Activated B cell treated with CpG ODN at 0.5 μM for 24 hours (primary cell): ENCODE measurements at regions not wholly inside any gene's neighbourhood (a gene's known extent, or its start where the extent isn't known, plus 50 kb on each side); places are given as distances from the start of the nearest gene placed in this dataset.

Experiments
- ATAC-seq: fragments of 200-7000 bp; cut with Tn5 transposase; one replicate; pipeline ENCODE4 v1.10.0; 2021; ENCODE audit warnings: low read depth, mild to moderate bottlenecking, moderate library complexity
- CTCF ChIA-PET: fragments of 350-600 bp; sonication (Branson Sonifier 250); formaldehyde crosslinking; loops from one replicate; lab custom pipeline; 2021; ENCODE audit warnings: antibody characterized with exemption; lab: Charles Lee
- POLR2A ChIA-PET: fragments of 350-600 bp; sonication (Branson Sonifier 250); formaldehyde crosslinking; loops from one replicate; lab custom pipeline; 2021; ENCODE audit warnings: antibody characterized with exemption; lab: Charles Lee
- DNase-seq: peaks from one replicate; pipeline ENCODE4 v3.0.0; 2022
- H3K27ac Mint-ChIP-seq: one replicate; pipeline ENCODE4 v1.8.0; 2020; ENCODE audit warnings: mixed read lengths
- H3K27me3 Mint-ChIP-seq: one replicate; pipeline ENCODE4 v1.8.0; 2021; ENCODE audit warnings: mixed read lengths
- H3K36me3 Mint-ChIP-seq: one replicate; pipeline ENCODE4 v1.8.0; 2021; ENCODE audit warnings: low read depth, mixed read lengths
- H3K4me1 Mint-ChIP-seq: one replicate; pipeline ENCODE4 v1.8.0; 2021; ENCODE audit warnings: mixed read lengths
- H3K4me3 Mint-ChIP-seq: one replicate; pipeline ENCODE4 v1.8.0; 2020; ENCODE audit warnings: mild to moderate bottlenecking, mixed read lengths
- H3K9me3 Mint-ChIP-seq: one replicate; pipeline ENCODE4 v1.8.0; 2020; ENCODE audit warnings: mixed read lengths
- intact Hi-C: fragments of 100-400 bp; cut with micrococcal nuclease; formaldehyde crosslinking; loops from one replicate; pipeline ENCODE4 v1.15.1; 2024
- TF ChIP-seq, protein P1 (sequence below): fragments of 200-600 bp; IDR thresholded peaks from one replicate; pipeline ENCODE4 v1.8.0; 2022; ENCODE audit warnings: antibody characterized with exemption, mild to moderate bottlenecking

DNA sequence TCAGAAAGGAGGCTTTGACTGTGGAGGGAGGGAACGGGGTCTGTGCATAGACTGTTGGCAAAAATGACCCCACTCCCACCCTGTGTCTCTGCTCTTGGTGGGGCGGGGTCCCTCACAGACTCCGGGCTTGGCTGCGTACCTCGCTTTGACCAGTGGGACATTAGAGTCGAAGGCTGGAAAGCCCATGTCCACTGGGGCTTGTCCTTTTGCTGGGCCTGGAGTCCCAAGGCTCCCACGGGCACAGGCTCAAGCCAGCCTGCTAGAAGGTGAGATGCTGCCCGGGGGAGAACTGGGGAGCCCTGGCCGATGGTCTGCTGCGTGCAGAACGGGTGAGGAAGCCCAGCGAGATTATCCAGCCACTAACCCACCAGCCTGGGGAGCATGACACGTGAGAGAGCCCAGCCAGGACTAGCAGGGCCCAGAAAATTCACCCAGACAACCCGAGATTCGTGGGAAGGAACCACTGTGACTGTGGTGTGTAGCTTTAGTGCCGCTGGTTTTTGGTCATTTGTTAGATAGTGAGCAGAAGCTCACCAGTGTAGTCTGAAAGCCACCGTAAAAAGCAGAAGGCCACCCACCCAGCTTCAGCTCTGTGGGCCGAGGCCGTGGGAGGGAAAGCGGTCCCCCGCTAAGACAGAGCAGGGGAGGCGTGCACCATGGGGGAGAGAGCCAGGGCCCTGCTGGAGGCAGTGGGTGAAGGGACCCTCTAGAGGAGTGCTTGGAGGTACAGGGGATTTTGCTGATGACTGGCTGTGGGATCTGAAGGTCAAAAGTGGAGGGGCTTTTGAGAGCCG lies 78.3 kb upstream of the C1orf174 start:
- Mint-ChIP-seq H3K9me3 (no peaks in the 10 kb centered on the region), H3K27me3 (peaks cover 7% of the 10 kb centered on the region), H3K4me1 (no peaks in the 10 kb centered on the region), H3K27ac (no peak overlapping the region), H3K4me3 (no peak overlapping the region), H3K36me3 (no peaks in the 10 kb centered on the region)
- TF ChIP-seq, protein P1, sequence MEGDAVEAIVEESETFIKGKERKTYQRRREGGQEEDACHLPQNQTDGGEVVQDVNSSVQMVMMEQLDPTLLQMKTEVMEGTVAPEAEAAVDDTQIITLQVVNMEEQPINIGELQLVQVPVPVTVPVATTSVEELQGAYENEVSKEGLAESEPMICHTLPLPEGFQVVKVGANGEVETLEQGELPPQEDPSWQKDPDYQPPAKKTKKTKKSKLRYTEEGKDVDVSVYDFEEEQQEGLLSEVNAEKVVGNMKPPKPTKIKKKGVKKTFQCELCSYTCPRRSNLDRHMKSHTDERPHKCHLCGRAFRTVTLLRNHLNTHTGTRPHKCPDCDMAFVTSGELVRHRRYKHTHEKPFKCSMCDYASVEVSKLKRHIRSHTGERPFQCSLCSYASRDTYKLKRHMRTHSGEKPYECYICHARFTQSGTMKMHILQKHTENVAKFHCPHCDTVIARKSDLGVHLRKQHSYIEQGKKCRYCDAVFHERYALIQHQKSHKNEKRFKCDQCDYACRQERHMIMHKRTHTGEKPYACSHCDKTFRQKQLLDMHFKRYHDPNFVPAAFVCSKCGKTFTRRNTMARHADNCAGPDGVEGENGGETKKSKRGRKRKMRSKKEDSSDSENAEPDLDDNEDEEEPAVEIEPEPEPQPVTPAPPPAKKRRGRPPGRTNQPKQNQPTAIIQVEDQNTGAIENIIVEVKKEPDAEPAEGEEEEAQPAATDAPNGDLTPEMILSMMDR, result no peak
- ChIA-PET POLR2A (no interaction called here), CTCF (no interaction called here)
- DNase-seq (no peak), ATAC-seq (no peak)
- intact Hi-C loops, result no loop called here

- DNase-seq (no peak), ATAC-seq (no peak)
- ChIA-PET POLR2A (no interaction called here), CTCF (no interaction called here)
- intact Hi-C loops, result no loop called here
- Mint-ChIP-seq H3K4me3 (no peak overlapping the region), H3K27ac (no peak overlapping the region), H3K9me3 (no peaks in the 10 kb centered on the region), H3K4me1 (no peaks in the 10 kb centered on the region), H3K36me3 (no peaks in the 10 kb centered on the region), H3K27me3 (peaks cover 7% of the 10 kb centered on the region)
- TF ChIP-seq, protein P1, result no peak
Measured at GRCh38 chr1:3978990-3979325, 78.9 kb upstream of the C1orf174 start.

GRCh38 chr1:3981261-3981660 lies 81.2 kb upstream of the C1orf174 start:
- intact Hi-C loops, result no loop called here
- H3K27me3 Mint-ChIP-seq, result peaks cover 7% of the 10 kb centered on the region
- no peak overlapping the region for H3K4me3 Mint-ChIP-seq

GRCh38 chr1:3981746-3982505 lies 81.9 kb upstream of the C1orf174 start:
- no peaks in the 10 kb centered on the region for H3K36me3 Mint-ChIP-seq
- H3K27me3 Mint-ChIP-seq, result peaks cover 7% of the 10 kb centered on the region
- no peak overlapping the region for H3K27ac Mint-ChIP-seq
- ChIA-PET POLR2A (no interaction called here), CTCF (no interaction called here)
- H3K4me3 Mint-ChIP-seq, result no peak overlapping the region
- TF ChIP-seq, protein P1, result no peak
- ATAC-seq (no peak), DNase-seq (no peak)
- no peaks in the 10 kb centered on the region for H3K4me1 Mint-ChIP-seq
- intact Hi-C loops, result no loop called here
- no peaks in the 10 kb centered on the region for H3K9me3 Mint-ChIP-seq

More at GRCh38 chr1:3981261-3981660, 81.2 kb upstream of the C1orf174 start:
- no peak overlapping the region for H3K27ac Mint-ChIP-seq
- H3K4me1 Mint-ChIP-seq, result no peaks in the 10 kb centered on the region
- ChIA-PET CTCF (no interaction called here), POLR2A (no interaction called here)
- DNase-seq, result no peak
- no peak for ATAC-seq
- no peaks in the 10 kb centered on the region for H3K9me3 Mint-ChIP-seq
- no peaks in the 10 kb centered on the region for H3K36me3 Mint-ChIP-seq
- TF ChIP-seq, protein P1, result no peak

GRCh38 chr1:3983181-3983580 lies 83.1 kb upstream of the C1orf174 start:
- TF ChIP-seq, protein P1, result no peak
- CTCF ChIA-PET, result no interaction called here
- DNase-seq (no peak), ATAC-seq (no peak)
- POLR2A ChIA-PET, result no interaction called here
- no peak overlapping the region for H3K4me3 Mint-ChIP-seq
- no peaks in the 10 kb centered on the region for H3K36me3 Mint-ChIP-seq
- H3K4me1 Mint-ChIP-seq, result no peaks in the 10 kb centered on the region
- H3K27me3 Mint-ChIP-seq, result peaks cover 5% of the 10 kb centered on the region
- no peaks in the 10 kb centered on the region for H3K9me3 Mint-ChIP-seq
- intact Hi-C loops, result no loop called here
- no peak overlapping the region for H3K27ac Mint-ChIP-seq
